ENCODE measurements at regions not wholly inside any gene's neighbourhood (a gene's known extent, or its start where the extent isn't known, plus 50 kb on each side); places are given as distances from the start of the nearest gene placed in this dataset.

DNA sequence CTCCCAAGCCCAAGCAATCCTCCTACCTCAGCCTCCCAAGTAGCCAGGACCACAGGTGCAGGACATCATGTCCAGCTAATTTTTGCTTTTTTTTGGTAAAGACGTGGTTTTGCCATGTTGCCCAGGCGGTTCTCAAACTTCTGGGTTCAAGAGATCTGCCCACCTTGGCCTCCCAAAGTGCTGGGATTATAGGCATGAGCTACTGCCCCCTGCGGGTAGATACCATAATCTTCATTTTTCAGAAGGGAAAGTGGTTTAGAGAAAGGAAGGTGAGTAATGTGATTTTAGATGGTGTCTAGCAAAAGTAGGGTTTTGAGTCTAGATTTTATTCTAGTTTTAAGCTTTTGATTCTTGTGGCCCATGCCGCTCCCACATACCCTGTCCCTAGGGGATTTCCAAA is 205.3 kb upstream of the CLNK start:
- no peaks in the 10 kb centered on the region for H3K4me1 ChIP-seq (ENCODE audit: control insufficient read depth in 1 of 2, low read depth in 2 of 2)
- H3K36me3 ChIP-seq: no peaks in the 10 kb centered on the region
- H3K4me3 ChIP-seq: no peak overlapping the region
- H3K27me3 ChIP-seq (replicated peaks; ENCODE audit: insufficient read depth): no peaks in the 10 kb centered on the region
- ATAC-seq (ENCODE audit: insufficient number of reproducible peaks, low FRiP score, low read depth) (no peak), DNase-seq (ENCODE audit: low spot score) (no peak)
- H3K9me3 ChIP-seq: no peaks in the 10 kb centered on the region
- TF ChIP-seq, protein P1, sequence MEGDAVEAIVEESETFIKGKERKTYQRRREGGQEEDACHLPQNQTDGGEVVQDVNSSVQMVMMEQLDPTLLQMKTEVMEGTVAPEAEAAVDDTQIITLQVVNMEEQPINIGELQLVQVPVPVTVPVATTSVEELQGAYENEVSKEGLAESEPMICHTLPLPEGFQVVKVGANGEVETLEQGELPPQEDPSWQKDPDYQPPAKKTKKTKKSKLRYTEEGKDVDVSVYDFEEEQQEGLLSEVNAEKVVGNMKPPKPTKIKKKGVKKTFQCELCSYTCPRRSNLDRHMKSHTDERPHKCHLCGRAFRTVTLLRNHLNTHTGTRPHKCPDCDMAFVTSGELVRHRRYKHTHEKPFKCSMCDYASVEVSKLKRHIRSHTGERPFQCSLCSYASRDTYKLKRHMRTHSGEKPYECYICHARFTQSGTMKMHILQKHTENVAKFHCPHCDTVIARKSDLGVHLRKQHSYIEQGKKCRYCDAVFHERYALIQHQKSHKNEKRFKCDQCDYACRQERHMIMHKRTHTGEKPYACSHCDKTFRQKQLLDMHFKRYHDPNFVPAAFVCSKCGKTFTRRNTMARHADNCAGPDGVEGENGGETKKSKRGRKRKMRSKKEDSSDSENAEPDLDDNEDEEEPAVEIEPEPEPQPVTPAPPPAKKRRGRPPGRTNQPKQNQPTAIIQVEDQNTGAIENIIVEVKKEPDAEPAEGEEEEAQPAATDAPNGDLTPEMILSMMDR (IDR thresholded peaks at IDR 0.05): no peak
- no peak overlapping the region for H3K27ac ChIP-seq

DNA sequence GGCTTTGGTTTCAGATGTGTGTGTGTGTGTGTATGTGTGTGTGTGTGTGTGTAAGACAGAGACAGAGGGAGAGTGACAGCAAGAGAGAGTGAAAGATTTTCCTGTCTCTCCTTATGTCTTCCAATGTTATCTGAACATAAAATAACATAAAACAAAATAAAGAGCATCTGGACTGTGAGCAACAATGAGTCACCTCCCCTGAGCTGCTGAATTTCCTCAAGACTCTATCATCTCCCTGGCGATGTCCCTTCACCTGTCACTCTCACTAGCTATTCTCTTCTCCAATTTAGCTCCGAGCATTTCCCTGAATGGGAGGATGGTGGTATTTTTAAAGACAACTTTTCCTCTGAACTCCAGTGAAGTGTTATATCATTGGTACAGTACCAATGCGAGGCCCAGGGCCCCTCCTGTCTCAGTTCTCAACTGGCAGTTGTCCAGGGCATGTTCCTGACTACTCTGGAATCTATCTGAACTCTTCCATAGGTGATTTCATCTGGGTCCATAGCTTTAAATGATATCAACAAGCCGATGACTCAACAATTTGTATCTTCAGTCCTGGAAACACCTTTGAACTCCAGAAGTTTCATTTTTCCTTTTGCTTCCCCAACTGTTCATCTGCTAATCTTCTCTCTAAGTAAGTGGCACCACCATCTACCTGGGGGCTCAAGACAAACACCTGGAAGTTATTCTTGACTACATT is 195.0 kb upstream of the CLNK start:
- no peak overlapping the region for H3K27ac ChIP-seq
- H3K36me3 ChIP-seq: no peaks in the 10 kb centered on the region
- DNase-seq (ENCODE audit: low spot score): no peak
- ATAC-seq (ENCODE audit: insufficient number of reproducible peaks, low FRiP score, low read depth): no peak
- H3K4me1 ChIP-seq (ENCODE audit: control insufficient read depth in 1 of 2, low read depth in 2 of 2): no peaks in the 10 kb centered on the region
- H3K27me3 ChIP-seq (replicated peaks; ENCODE audit: insufficient read depth): no peaks in the 10 kb centered on the region
- H3K9me3 ChIP-seq: no peaks in the 10 kb centered on the region
- H3K4me3 ChIP-seq: no peak overlapping the region
- TF ChIP-seq, protein P1 (IDR thresholded peaks at IDR 0.05): no peak

DNA sequence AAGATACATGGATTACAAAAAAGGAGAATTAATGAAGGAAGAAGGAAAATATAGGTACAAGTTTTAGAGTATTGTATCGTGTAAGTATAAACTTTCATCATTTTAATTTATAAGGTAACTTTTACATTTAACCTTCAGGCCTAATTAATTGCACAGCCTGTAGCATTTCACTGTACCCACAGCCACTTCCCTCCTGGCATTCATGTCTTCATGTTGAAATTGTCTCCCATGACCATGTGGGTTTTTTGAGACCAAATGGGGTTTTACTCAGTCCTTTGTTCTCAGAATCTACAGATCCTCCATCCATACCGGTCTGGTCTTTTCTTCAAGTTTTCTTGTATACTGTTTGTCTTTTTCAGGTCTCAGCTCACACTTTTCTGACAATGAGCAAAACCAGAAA is 194.3 kb upstream of the CLNK start:
- Histone ChIP-seq H3K36me3 (no peaks in the 10 kb centered on the region), H3K27ac (no peak overlapping the region), H3K27me3 (replicated peaks; ENCODE audit: insufficient read depth) (no peaks in the 10 kb centered on the region), H3K4me3 (no peak overlapping the region), H3K4me1 (ENCODE audit: control insufficient read depth in 1 of 2, low read depth in 2 of 2) (no peaks in the 10 kb centered on the region), H3K9me3 (no peaks in the 10 kb centered on the region)
- TF ChIP-seq, protein P1 (IDR thresholded peaks at IDR 0.05): no peak
- ATAC-seq (ENCODE audit: insufficient number of reproducible peaks, low FRiP score, low read depth) (no peak), DNase-seq (ENCODE audit: low spot score) (no peak)

DNA sequence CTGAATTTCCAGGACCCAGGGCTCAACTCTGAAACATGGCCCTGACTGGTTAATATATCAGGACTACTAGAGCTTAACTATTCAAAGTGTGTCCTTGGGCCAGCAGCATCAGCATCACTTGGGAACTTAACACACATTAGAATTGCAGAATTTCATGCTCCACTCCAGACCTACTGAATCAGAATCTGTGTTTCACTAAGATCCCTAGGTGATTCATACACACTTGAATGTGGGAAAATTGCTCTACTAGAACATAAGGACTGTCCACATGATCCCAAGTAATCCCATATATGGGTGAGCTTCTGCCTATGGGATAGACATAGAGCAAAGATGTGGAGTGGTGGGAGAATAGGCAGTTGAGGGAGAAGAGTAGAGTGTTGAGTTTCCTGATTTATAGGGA is 192.5 kb upstream of the CLNK start:
- Histone ChIP-seq H3K9me3 (no peaks in the 10 kb centered on the region), H3K27ac (no peak overlapping the region), H3K4me3 (no peak overlapping the region), H3K36me3 (no peaks in the 10 kb centered on the region), H3K4me1 (ENCODE audit: control insufficient read depth in 1 of 2, low read depth in 2 of 2) (no peaks in the 10 kb centered on the region), H3K27me3 (replicated peaks; ENCODE audit: insufficient read depth) (no peaks in the 10 kb centered on the region)
- DNase-seq (ENCODE audit: low spot score) (no peak), ATAC-seq (ENCODE audit: insufficient number of reproducible peaks, low FRiP score, low read depth) (no peak)
- TF ChIP-seq, protein P1 (IDR thresholded peaks at IDR 0.05): no peak

DNA sequence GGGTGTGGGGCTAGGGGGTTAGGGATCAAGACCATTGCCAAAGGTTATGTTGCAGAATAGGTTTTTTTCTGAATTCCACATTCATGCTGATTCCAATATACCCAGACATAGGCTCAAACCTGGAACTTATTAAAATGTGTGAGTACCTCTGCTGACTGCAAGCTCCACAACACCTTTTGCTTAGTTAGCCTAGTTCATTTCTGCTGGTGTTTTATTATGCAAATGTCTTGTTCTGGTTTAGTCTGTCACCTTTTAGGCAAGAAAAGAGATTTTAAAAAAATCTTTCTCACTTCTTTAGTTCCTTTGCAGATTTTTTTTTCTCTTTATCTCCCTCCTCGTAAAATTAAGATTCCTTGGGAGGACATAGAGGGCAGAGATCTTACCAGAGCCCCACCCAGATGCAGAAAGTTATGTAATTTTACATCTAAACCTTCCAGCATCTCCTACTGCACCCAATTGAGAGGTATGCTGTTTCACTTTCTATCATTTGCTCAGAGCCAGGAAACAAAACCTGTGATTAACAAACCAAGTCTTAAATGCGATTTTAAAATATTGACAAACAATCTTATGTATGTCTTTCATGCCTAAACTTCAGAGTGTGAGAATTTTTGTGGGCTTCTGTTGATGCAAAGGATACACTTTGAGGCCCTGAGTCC is 190.7 kb upstream of the CLNK start:
- H3K27ac ChIP-seq: no peak overlapping the region
- ATAC-seq (ENCODE audit: insufficient number of reproducible peaks, low FRiP score, low read depth) (no peak), DNase-seq (ENCODE audit: low spot score) (no peak)
- no peaks in the 10 kb centered on the region for H3K36me3 ChIP-seq
- no peaks in the 10 kb centered on the region for H3K27me3 ChIP-seq (replicated peaks; ENCODE audit: insufficient read depth)
- no peak overlapping the region for H3K4me3 ChIP-seq
- TF ChIP-seq, protein P1 (IDR thresholded peaks at IDR 0.05): no peak
- no peaks in the 10 kb centered on the region for H3K9me3 ChIP-seq
- H3K4me1 ChIP-seq (ENCODE audit: control insufficient read depth in 1 of 2, low read depth in 2 of 2): no peaks in the 10 kb centered on the region
